ENCODE measurements at regions not wholly inside any gene's neighbourhood (a gene's known extent, or its start where the extent isn't known, plus 50 kb on each side); places are given as distances from the start of the nearest gene placed in this dataset.

DNA sequence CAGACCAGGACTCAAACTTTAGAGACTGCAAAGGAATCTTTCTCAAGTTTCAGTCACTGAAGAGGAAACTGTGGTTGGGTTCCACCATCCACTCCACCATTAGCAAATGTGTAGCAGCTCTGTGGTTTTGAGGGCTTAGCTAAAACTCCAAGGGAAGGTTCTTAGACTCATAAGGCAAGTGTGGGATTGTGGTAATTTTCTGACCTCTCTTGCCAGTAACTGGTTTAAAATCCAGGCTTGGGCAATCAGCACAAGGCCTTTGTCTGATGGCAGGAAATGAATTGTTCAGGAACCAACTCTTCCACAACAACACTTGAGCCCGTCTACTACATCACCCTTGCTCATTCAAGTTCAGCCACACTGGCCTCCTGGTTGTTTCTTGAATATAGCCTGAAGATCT lies 68.6 kb upstream of the FBXL4 start:
- TF ChIP-seq, protein P1, sequence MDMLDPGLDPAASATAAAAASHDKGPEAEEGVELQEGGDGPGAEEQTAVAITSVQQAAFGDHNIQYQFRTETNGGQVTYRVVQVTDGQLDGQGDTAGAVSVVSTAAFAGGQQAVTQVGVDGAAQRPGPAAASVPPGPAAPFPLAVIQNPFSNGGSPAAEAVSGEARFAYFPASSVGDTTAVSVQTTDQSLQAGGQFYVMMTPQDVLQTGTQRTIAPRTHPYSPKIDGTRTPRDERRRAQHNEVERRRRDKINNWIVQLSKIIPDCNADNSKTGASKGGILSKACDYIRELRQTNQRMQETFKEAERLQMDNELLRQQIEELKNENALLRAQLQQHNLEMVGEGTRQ (IDR thresholded peaks at IDR 0.05; ENCODE audit: borderline replicate concordance, low read depth, low read length) = no peak
- TF ChIP-seq MXI1 (IDR thresholded peaks at IDR 0.05; ENCODE audit: low read depth, low read length) (no peak), TEAD4 (IDR thresholded peaks at IDR 0.05; ENCODE audit: borderline replicate concordance, insufficient read depth) (no peak)
- TF ChIP-seq, protein P2, sequence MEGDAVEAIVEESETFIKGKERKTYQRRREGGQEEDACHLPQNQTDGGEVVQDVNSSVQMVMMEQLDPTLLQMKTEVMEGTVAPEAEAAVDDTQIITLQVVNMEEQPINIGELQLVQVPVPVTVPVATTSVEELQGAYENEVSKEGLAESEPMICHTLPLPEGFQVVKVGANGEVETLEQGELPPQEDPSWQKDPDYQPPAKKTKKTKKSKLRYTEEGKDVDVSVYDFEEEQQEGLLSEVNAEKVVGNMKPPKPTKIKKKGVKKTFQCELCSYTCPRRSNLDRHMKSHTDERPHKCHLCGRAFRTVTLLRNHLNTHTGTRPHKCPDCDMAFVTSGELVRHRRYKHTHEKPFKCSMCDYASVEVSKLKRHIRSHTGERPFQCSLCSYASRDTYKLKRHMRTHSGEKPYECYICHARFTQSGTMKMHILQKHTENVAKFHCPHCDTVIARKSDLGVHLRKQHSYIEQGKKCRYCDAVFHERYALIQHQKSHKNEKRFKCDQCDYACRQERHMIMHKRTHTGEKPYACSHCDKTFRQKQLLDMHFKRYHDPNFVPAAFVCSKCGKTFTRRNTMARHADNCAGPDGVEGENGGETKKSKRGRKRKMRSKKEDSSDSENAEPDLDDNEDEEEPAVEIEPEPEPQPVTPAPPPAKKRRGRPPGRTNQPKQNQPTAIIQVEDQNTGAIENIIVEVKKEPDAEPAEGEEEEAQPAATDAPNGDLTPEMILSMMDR (IDR thresholded peaks at IDR 0.05) = no peak
- TF ChIP-seq, protein P3, sequence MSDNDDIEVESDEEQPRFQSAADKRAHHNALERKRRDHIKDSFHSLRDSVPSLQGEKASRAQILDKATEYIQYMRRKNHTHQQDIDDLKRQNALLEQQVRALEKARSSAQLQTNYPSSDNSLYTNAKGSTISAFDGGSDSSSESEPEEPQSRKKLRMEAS (IDR thresholded peaks at IDR 0.05; ENCODE audit: low read depth) = no peak
